Astrocyte (in vitro differentiated cells and primary cell): ENCODE measurements at regions not wholly inside any gene's neighbourhood (a gene's known extent, or its start where the extent isn't known, plus 50 kb on each side); places are given as distances from the start of the nearest gene placed in this dataset.

ENCODE experiments used
- DNase-seq: peaks from one replicate; pipeline ENCODE4 v3.0.0-alpha.2; 2010; ENCODE audit warnings: low read depth
- FAIRE-seq: peaks from 2 replicates; lab custom pipeline; 2011; peaks lifted over from hg19 to GRCh38; lab: Jason Lieb, UNC
- H2AFZ ChIP-seq: 2 replicates; pipeline ENCODE4 v1.6.0; 2012; ENCODE audit warnings: low read depth, low read length, inconsistent platforms
- H3K27ac ChIP-seq: 2 replicates; pipeline ENCODE4 v1.5.1; 2011; ENCODE audit warnings: low read depth, low read length, inconsistent platforms
- H3K27me3 ChIP-seq: 2 replicates; pipeline ENCODE4 v1.6.0; 2011; ENCODE audit warnings: low read length, inconsistent platforms; ENCODE audit not compliant: insufficient read depth
- H3K36me3 ChIP-seq: 2 replicates; pipeline ENCODE4 v1.5.1; 2011; ENCODE audit warnings: low read length, inconsistent platforms; ENCODE audit not compliant: insufficient read depth
- H3K4me1 ChIP-seq: 2 replicates; pipeline ENCODE4 v1.5.1; 2011; ENCODE audit warnings: low read length, inconsistent platforms; ENCODE audit not compliant: insufficient read depth
- H3K4me2 ChIP-seq: 2 replicates; pipeline ENCODE4 v1.6.0; 2012; ENCODE audit warnings: low read length, inconsistent platforms
- H3K4me3 ChIP-seq: 2 replicates; pipeline ENCODE4 v1.5.1; 2011; ENCODE audit warnings: low read depth, mild to moderate bottlenecking, low read length, inconsistent platforms; ENCODE audit not compliant: insufficient read depth
- H3K79me2 ChIP-seq: 2 replicates; pipeline ENCODE4 v1.6.0; 2012; ENCODE audit warnings: mild to moderate bottlenecking, low read length, inconsistent platforms; ENCODE audit not compliant: insufficient read depth
- H3K9ac ChIP-seq: 2 replicates; pipeline ENCODE4 v1.6.0; 2012; ENCODE audit warnings: mild to moderate bottlenecking, low read length, inconsistent platforms
- H3K9me3 ChIP-seq: 2 replicates; pipeline ENCODE4 v1.5.1; 2012; ENCODE audit warnings: low read depth, mild to moderate bottlenecking, low read length, inconsistent platforms; ENCODE audit not compliant: insufficient read depth
- H4K20me1 ChIP-seq: 2 replicates; pipeline ENCODE4 v1.6.0; 2012; ENCODE audit warnings: low read length, inconsistent platforms; ENCODE audit not compliant: insufficient read depth
- H3K27ac Mint-ChIP-seq: one replicate; pipeline ENCODE4 v1.8.0; 2021; ENCODE audit warnings: mild to moderate bottlenecking, mixed read lengths; ENCODE audit not compliant: unreplicated experiment
- H3K27me3 Mint-ChIP-seq: one replicate; pipeline ENCODE4 v1.8.0; 2021; ENCODE audit warnings: low read depth, mixed read lengths; ENCODE audit not compliant: unreplicated experiment
- H3K36me3 Mint-ChIP-seq: one replicate; pipeline ENCODE4 v1.8.0; 2021; ENCODE audit warnings: low read depth, mixed read lengths; ENCODE audit not compliant: unreplicated experiment
- H3K4me1 Mint-ChIP-seq: one replicate; pipeline ENCODE4 v1.8.0; 2021; ENCODE audit warnings: low read depth, mixed read lengths; ENCODE audit not compliant: unreplicated experiment
- H3K4me3 Mint-ChIP-seq: one replicate; pipeline ENCODE4 v1.8.0; 2021; ENCODE audit warnings: mild to moderate bottlenecking, moderate library complexity, mixed read lengths; ENCODE audit not compliant: unreplicated experiment
- H3K9me3 Mint-ChIP-seq: one replicate; pipeline ENCODE4 v1.8.0; 2021; ENCODE audit warnings: mild to moderate bottlenecking, mixed read lengths; ENCODE audit not compliant: unreplicated experiment
- CTCF ChIP-seq: IDR thresholded peaks from 2 replicates; pipeline ENCODE4 v1.5.1; 2011; ENCODE audit warnings: low read depth, mild to moderate bottlenecking, inconsistent platforms, low read length, moderate library complexity; ENCODE audit not compliant: insufficient read depth
- EZH2 ChIP-seq: IDR thresholded peaks from 2 replicates; pipeline ENCODE4 v1.6.1; 2012; ENCODE audit warnings: mild to moderate bottlenecking, low read length, inconsistent platforms; ENCODE audit not compliant: insufficient read depth

GRCh38 chr6:166684170-166684569 lies 57.1 kb upstream of the RPS6KA2 start:
- TF ChIP-seq EZH2: no peak
- TF ChIP-seq CTCF: no peak
- Histone ChIP-seq H3K27ac (no peak overlapping the region), H3K27me3 (no peaks in the 10 kb centered on the region), H3K4me2 (no peak overlapping the region), H3K79me2 (no peaks in the 10 kb centered on the region), H3K4me3 (no peak overlapping the region), H3K9me3 (no peaks in the 10 kb centered on the region), H4K20me1 (no peaks in the 10 kb centered on the region), H3K36me3 (no peaks in the 10 kb centered on the region), H2AFZ (no peak overlapping the region), H3K4me1 (peaks cover 11% of the 10 kb centered on the region), H3K9ac (no peak overlapping the region)
- Mint-ChIP-seq H3K36me3 (peaks cover 5% of the 10 kb centered on the region), H3K4me1 (peaks cover 8% of the 10 kb centered on the region), H3K27ac (peak overlapping the region; percentile 38), H3K9me3 (peaks cover 2% of the 10 kb centered on the region), H3K4me3 (no peak overlapping the region), H3K27me3 (peaks cover 28% of the 10 kb centered on the region)
- no peak for DNase-seq
- no peak for FAIRE-seq

GRCh38 chr6:166683477-166683876 lies 56.4 kb upstream of the RPS6KA2 start:
- Histone ChIP-seq H3K79me2 (no peaks in the 10 kb centered on the region), H3K4me3 (no peak overlapping the region), H2AFZ (peak overlapping the region; percentile 57), H3K9me3 (no peaks in the 10 kb centered on the region), H3K27me3 (no peaks in the 10 kb centered on the region), H3K9ac (no peak overlapping the region), H4K20me1 (no peaks in the 10 kb centered on the region), H3K36me3 (no peaks in the 10 kb centered on the region), H3K27ac (no peak overlapping the region), H3K4me1 (peaks cover 11% of the 10 kb centered on the region), H3K4me2 (peak overlapping the region; percentile 43)
- TF ChIP-seq EZH2 (no peak), CTCF (no peak)
- peaks cover 28% of the 10 kb centered on the region for H3K27me3 Mint-ChIP-seq
- H3K4me3 Mint-ChIP-seq: no peak overlapping the region
- peaks cover 2% of the 10 kb centered on the region for H3K9me3 Mint-ChIP-seq
- FAIRE-seq: no peak
- DNase-seq: peak; percentile 80
- H3K4me1 Mint-ChIP-seq: peaks cover 11% of the 10 kb centered on the region
- no peak overlapping the region for H3K27ac Mint-ChIP-seq
- H3K36me3 Mint-ChIP-seq: peaks cover 5% of the 10 kb centered on the region

GRCh38 chr6:166679566-166679965 lies 52.5 kb upstream of the RPS6KA2 start:
- no peaks in the 10 kb centered on the region for H3K36me3 ChIP-seq
- Mint-ChIP-seq H3K27ac (no peak overlapping the region), H3K27me3 (peaks cover 11% of the 10 kb centered on the region), H3K9me3 (peaks cover 2% of the 10 kb centered on the region), H3K4me3 (no peak overlapping the region), H3K4me1 (peaks cover 12% of the 10 kb centered on the region), H3K36me3 (peaks cover 3% of the 10 kb centered on the region)
- no peaks in the 10 kb centered on the region for H4K20me1 ChIP-seq
- no peak overlapping the region for H3K27ac ChIP-seq
- DNase-seq: no peak
- no peaks in the 10 kb centered on the region for H3K79me2 ChIP-seq
- H2AFZ ChIP-seq: no peak overlapping the region
- no peak overlapping the region for H3K4me2 ChIP-seq
- peaks cover 17% of the 10 kb centered on the region for H3K4me1 ChIP-seq
- H3K27me3 ChIP-seq: no peaks in the 10 kb centered on the region
- FAIRE-seq: no peak
- TF ChIP-seq CTCF: no peak
- no peak for TF ChIP-seq EZH2
- H3K9ac ChIP-seq: no peak overlapping the region
- H3K9me3 ChIP-seq: no peaks in the 10 kb centered on the region
- H3K4me3 ChIP-seq: no peak overlapping the region
